ENCODE measurements at regions not wholly inside any gene's neighbourhood (a gene's known extent, or its start where the extent isn't known, plus 50 kb on each side); places are given as distances from the start of the nearest gene placed in this dataset.

DNA sequence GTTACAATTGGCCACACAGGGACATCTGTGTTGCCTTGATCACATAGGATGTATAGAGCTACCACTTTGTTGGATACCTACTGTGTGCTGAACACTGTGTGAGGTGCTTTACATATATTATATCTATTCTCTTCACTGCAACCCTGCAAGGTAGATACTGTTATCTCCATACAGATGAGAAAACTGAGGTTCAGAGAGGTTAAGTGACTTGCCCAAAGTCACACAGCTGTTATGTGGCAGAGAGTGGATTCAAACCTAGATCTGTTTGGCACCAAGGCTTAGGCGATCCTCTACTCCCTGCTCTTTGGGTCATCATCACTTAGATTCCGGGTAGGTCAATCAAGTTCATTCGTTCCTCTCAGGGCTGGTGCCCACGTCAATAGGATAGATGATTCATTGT, 260.5 kb upstream of the IRX3 start:
- H3K27ac ChIP-seq (ENCODE audit: low read length), result no peak overlapping the region
- no peak for DNase-seq (ENCODE audit: low read depth, low spot score)
- WGBS (ENCODE audit: insufficient coverage, insufficient read length), result no CpG with 5 or more reads among the region's 4 CpGs
- no peak overlapping the region for H3K4me3 ChIP-seq (ENCODE audit: low read length)
- no peaks in the 10 kb centered on the region for H3K27me3 ChIP-seq (ENCODE audit: control insufficient read depth, insufficient read depth, low read length)
- no peaks in the 10 kb centered on the region for H3K9me3 ChIP-seq (ENCODE audit: control insufficient read depth, insufficient read depth, low read length)
- H3K36me3 ChIP-seq (ENCODE audit: control insufficient read depth, insufficient read depth, low read length), result no peaks in the 10 kb centered on the region
- no peaks in the 10 kb centered on the region for H3K4me1 ChIP-seq (ENCODE audit: control insufficient read depth, insufficient read depth, low read length)

DNA sequence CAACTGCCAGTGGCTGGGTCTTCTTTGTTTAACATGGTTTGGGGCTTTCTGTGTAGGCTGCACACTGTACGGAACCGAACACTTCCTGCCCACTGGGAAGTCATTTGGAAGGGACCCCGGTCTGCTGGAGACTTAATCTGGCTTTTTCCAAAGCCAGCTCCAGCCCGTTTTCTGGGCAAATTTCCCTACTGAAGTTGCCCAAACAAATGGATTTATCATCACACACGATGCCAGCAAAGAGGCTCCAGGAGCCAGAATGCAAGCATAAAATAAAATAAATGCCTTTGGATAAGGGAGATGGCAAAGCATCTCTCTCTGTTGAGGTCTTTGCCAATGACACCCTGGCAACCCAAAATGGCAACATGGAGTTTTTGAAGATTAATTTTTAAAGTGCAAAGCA, 259.9 kb upstream of the IRX3 start:
- H3K36me3 ChIP-seq (ENCODE audit: control insufficient read depth, insufficient read depth, low read length), result no peaks in the 10 kb centered on the region
- no peak overlapping the region for H3K27ac ChIP-seq (ENCODE audit: low read length)
- no peaks in the 10 kb centered on the region for H3K4me1 ChIP-seq (ENCODE audit: control insufficient read depth, insufficient read depth, low read length)
- H3K27me3 ChIP-seq (ENCODE audit: control insufficient read depth, insufficient read depth, low read length), result no peaks in the 10 kb centered on the region
- no peaks in the 10 kb centered on the region for H3K9me3 ChIP-seq (ENCODE audit: control insufficient read depth, insufficient read depth, low read length)
- no CpG with 5 or more reads among the region's 5 CpGs for WGBS (ENCODE audit: insufficient coverage, insufficient read length)
- H3K4me3 ChIP-seq (ENCODE audit: low read length), result no peak overlapping the region
- no peak for DNase-seq (ENCODE audit: low read depth, low spot score)

DNA sequence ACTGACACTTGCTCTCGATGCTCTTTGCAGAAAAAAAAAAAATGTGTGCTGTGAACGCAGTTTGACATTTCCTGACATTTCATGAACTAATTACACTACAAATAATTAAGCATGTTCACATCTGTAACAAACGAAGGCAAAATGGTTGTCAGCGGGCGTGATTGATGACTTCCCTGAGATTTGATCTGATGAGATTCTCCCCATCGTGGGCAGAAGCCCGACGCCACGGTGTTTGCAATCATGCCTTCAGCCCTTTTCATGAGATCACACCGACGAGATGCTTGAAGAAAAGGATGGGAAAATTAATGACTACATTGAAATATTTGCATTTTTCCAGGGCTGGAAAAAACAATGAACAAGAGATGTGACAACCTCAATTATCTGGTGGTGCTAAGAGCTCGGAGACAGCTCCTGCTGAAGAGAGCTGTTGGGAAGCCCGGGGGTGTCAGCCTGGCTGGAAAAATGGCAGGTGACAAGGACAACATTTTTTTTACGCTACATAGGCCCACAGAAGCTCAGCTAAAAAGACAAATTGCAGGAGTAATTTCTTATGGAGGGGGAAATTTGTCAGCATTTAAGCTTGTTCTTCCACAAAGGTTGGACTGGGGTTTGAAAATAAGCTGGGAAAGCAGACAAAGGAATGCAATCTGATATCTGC, 259.4 kb upstream of the IRX3 start:
- Histone ChIP-seq H3K9me3 (ENCODE audit: control insufficient read depth, insufficient read depth, low read length) (no peaks in the 10 kb centered on the region), H3K4me1 (ENCODE audit: control insufficient read depth, insufficient read depth, low read length) (no peaks in the 10 kb centered on the region), H3K27ac (ENCODE audit: low read length) (no peak overlapping the region), H3K27me3 (ENCODE audit: control insufficient read depth, insufficient read depth, low read length) (no peaks in the 10 kb centered on the region), H3K36me3 (ENCODE audit: control insufficient read depth, insufficient read depth, low read length) (no peaks in the 10 kb centered on the region), H3K4me3 (ENCODE audit: low read length) (no peak overlapping the region)
- DNase-seq (ENCODE audit: low read depth, low spot score), result no peak
- no CpG with 5 or more reads among the region's 14 CpGs for WGBS (ENCODE audit: insufficient coverage, insufficient read length)

DNA sequence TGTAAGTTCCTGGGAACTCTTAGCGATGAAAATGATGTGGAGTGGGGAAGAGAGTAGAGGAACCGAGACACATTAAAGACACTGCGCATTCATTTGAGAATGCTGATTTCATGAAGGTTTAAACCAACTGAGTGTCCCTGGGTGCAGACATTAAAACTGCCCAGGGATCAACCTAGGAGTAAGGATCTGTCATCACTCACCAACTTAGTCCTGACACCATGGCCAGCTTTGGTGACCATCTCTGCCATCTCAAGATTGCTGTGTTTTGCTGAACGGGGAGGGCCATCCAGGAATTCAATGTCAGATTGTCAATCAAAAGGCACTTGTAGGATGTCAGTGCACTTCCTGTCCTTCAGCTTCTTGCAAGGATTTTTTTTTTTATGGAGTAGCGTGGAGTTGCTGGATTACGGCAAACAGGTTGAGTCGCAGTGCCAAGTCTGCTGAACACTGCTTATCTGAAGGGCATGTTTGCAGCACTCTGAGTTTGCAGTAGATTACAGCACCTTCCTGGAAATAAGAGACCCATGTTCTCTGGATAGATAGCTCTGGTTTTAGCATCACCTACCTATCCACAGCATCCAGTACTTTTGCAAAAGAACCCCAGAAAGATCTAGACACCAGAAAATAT, 258.1 kb upstream of the IRX3 start:
- Histone ChIP-seq H3K9me3 (ENCODE audit: control insufficient read depth, insufficient read depth, low read length) (no peaks in the 10 kb centered on the region), H3K27ac (ENCODE audit: low read length) (no peak overlapping the region), H3K27me3 (ENCODE audit: control insufficient read depth, insufficient read depth, low read length) (no peaks in the 10 kb centered on the region), H3K4me3 (ENCODE audit: low read length) (no peak overlapping the region), H3K36me3 (ENCODE audit: control insufficient read depth, insufficient read depth, low read length) (no peaks in the 10 kb centered on the region), H3K4me1 (ENCODE audit: control insufficient read depth, insufficient read depth, low read length) (no peaks in the 10 kb centered on the region)
- DNase-seq (ENCODE audit: low read depth, low spot score), result no peak
- WGBS (ENCODE audit: insufficient coverage, insufficient read length), result no CpG with 5 or more reads among the region's 7 CpGs

DNA sequence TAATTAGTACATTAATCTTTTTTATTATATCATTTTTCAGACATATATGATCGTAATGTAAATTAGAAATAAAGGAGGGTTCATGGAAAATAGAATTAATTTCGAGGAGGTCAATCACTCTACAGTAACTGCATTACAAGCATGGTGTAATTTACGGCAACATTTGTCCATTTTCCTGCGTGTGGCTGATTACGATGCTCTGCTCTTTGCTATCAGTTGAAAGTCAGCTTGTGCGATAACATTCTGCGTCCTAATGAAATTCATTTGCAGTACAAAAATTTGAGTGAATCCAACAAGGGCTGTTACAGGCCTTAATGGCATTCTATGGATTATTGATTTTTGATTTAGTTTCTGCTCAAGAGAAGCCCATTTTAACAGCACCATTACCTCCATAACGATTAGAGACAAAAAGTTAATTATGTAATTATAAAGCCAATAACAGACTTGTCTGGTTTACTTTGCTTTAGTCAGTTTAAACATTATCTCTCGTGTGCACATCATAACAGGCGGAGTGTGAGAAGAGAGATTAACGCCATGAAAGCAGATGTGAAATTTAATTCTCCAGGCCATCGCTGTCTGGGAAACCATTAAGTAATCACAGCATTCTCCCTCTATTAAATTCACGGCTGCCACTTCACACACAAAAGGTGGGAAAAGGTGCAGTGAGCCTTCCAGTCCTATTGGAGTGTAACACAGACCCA, 256.4 kb upstream of the IRX3 start:
- Histone ChIP-seq H3K27ac (ENCODE audit: low read length) (no peak overlapping the region), H3K4me3 (ENCODE audit: low read length) (no peak overlapping the region), H3K36me3 (ENCODE audit: control insufficient read depth, insufficient read depth, low read length) (no peaks in the 10 kb centered on the region), H3K4me1 (ENCODE audit: control insufficient read depth, insufficient read depth, low read length) (no peaks in the 10 kb centered on the region), H3K9me3 (ENCODE audit: control insufficient read depth, insufficient read depth, low read length) (no peaks in the 10 kb centered on the region), H3K27me3 (ENCODE audit: control insufficient read depth, insufficient read depth, low read length) (no peaks in the 10 kb centered on the region)
- 100% methylated on average over 1 of the region's 13 CpGs for WGBS (ENCODE audit: insufficient coverage, insufficient read length)
- DNase-seq (ENCODE audit: low read depth, low spot score), result no peak

DNA sequence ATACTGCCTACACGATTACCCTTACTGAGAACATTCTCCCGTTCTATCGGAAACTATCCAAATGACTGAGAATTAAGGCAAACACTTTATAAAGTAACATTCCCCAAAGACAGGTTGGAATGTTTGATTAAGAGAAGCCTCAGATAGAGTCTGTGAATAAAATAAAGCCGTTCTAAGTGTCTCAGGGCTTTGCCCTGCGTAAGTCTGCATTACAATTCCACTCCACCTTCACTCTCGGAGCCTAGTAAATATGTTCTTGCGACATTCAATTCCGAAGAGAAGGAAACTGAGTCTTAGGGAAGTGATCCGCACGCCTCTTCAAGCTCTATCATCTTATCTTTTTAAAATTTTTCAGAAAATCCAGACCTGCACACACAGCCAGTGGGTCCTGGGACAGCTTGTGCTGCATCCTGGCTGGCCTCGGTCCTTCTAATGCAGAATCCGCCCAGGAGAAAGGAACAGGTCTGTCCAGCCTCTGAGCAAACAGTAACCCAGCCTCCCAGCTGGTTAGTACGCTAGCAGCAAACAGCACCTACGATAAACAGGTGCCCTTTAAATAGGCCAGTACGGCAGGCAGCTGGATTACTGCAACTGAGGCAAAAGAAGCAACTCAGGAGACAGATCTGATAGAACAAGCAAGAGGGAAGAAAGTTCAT, 254.1 kb upstream of the IRX3 start:
- no CpG with 5 or more reads among the region's 15 CpGs for WGBS (ENCODE audit: insufficient coverage, insufficient read length)
- Histone ChIP-seq H3K4me3 (ENCODE audit: low read length) (no peak overlapping the region), H3K4me1 (ENCODE audit: control insufficient read depth, insufficient read depth, low read length) (no peaks in the 10 kb centered on the region), H3K9me3 (ENCODE audit: control insufficient read depth, insufficient read depth, low read length) (no peaks in the 10 kb centered on the region), H3K27me3 (ENCODE audit: control insufficient read depth, insufficient read depth, low read length) (no peaks in the 10 kb centered on the region), H3K27ac (ENCODE audit: low read length) (no peak overlapping the region), H3K36me3 (ENCODE audit: control insufficient read depth, insufficient read depth, low read length) (no peaks in the 10 kb centered on the region)
- DNase-seq (ENCODE audit: low read depth, low spot score), result no peak

DNA sequence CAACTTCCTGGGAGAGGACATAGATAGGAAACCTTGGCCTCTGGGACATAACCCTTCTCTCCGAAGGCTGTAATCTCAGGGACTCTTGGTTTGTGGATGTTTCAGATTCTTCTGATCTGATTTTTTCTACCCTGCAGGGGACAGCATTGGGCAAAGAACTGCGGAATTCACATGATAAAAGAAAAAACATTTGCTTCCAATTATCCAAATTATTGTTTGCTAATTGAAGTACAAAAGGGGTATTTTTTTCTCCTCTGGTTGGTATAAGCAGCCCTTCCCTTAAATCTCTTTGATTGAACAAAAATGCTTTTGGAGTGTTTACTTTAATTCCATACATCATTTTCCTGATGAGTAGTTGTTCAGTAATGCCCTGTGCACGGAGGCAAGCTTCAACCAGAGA, 251.7 kb upstream of the IRX3 start:
- no CpG with 5 or more reads among the region's 3 CpGs for WGBS (ENCODE audit: insufficient coverage, insufficient read length)
- no peaks in the 10 kb centered on the region for H3K36me3 ChIP-seq (ENCODE audit: control insufficient read depth, insufficient read depth, low read length)
- no peak for DNase-seq (ENCODE audit: low read depth, low spot score)
- H3K9me3 ChIP-seq (ENCODE audit: control insufficient read depth, insufficient read depth, low read length), result no peaks in the 10 kb centered on the region
- no peak overlapping the region for H3K27ac ChIP-seq (ENCODE audit: low read length)
- no peaks in the 10 kb centered on the region for H3K27me3 ChIP-seq (ENCODE audit: control insufficient read depth, insufficient read depth, low read length)
- H3K4me3 ChIP-seq (ENCODE audit: low read length), result no peak overlapping the region
- H3K4me1 ChIP-seq (ENCODE audit: control insufficient read depth, insufficient read depth, low read length), result no peaks in the 10 kb centered on the region

DNA sequence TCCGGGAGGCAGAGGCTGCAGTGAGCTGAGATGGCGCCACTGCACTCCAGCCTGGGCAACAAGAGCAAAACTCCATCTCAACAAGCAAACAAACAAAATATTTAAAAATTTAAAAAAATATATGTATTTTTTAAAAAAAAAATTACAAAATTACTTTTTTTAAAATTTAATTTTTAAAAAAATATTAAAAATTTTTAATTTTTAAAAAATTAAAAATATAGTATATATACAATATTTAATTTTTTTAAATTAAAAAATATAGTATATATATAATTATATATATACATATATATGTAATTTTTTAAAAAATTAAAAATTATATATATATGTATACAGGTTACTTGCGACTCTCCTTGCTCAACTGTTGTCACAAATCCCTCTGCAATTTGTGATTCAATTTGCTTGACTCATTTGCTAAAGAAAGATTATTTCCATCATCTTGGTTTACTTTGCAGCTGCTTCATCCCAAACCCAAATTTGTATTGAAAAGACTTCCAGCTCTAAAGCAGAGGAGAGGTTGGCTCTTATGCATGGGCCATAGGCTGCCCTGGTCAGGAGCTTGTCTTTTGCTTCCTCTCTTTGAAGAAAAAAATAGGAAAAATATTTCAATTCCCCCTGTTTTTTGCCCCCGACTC, 247.4 kb upstream of the IRX3 start:
- Histone ChIP-seq H3K9me3 (ENCODE audit: control insufficient read depth, insufficient read depth, low read length) (no peaks in the 10 kb centered on the region), H3K4me1 (ENCODE audit: control insufficient read depth, insufficient read depth, low read length) (no peaks in the 10 kb centered on the region), H3K27me3 (ENCODE audit: control insufficient read depth, insufficient read depth, low read length) (no peaks in the 10 kb centered on the region), H3K27ac (ENCODE audit: low read length) (no peak overlapping the region), H3K4me3 (ENCODE audit: low read length) (no peak overlapping the region), H3K36me3 (ENCODE audit: control insufficient read depth, insufficient read depth, low read length) (no peaks in the 10 kb centered on the region)
- no peak for DNase-seq (ENCODE audit: low read depth, low spot score)
- no CpG with 5 or more reads among the region's 4 CpGs for WGBS (ENCODE audit: insufficient coverage, insufficient read length)

DNA sequence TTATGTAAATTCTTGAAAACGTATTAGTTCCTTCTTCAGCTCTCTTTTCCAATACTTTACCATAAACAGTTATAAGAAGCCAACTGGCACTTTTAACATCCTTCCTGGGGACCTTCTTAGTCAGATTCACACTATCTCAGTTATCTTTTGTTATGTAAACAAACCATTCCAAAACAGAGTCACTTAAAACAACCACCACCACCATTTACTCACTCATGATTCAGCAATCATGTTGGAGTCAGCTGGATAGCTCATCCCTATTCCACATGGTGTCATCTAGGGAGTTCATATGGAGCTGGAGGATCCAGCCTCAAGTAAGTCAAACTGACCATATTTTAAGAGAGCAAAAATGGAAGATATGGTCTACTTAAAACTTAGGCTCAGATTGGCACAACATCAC, 240.3 kb upstream of the IRX3 start:
- no peaks in the 10 kb centered on the region; the same call in 1 of the 2 replicates for H3K9me3 ChIP-seq (ENCODE audit: control insufficient read depth, insufficient read depth, low read length)
- no CpG with 5 or more reads among the region's 1 CpG for WGBS (ENCODE audit: insufficient coverage, insufficient read length)
- H3K27me3 ChIP-seq (ENCODE audit: control insufficient read depth, insufficient read depth, low read length), result no peaks in the 10 kb centered on the region
- no peaks in the 10 kb centered on the region for H3K36me3 ChIP-seq (ENCODE audit: control insufficient read depth, insufficient read depth, low read length)
- H3K27ac ChIP-seq (ENCODE audit: low read length), result no peak overlapping the region
- no peak overlapping the region for H3K4me3 ChIP-seq (ENCODE audit: low read length)
- no peak for DNase-seq (ENCODE audit: low read depth, low spot score)
- no peaks in the 10 kb centered on the region for H3K4me1 ChIP-seq (ENCODE audit: control insufficient read depth, insufficient read depth, low read length)

DNA sequence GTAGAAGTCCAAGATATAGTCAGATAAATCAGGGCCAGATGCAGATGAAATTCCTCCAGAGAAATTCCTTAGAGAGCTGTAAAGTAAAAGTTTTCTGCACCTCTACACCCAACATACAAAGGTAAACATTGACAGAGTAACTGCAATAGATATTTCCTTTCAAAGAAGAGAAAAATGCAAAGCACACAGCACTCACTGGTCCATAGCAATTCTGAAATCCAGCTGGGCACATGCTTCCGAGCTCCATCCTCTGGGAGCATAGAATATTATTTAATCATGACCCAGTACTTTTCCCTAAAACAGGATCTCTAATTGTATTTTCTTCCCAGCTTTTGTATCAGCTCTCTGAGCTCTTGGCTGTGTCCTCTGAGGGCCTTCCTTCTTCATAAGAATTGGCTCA, 239.5 kb upstream of the IRX3 start:
- no CpG with 5 or more reads among the region's 1 CpG for WGBS (ENCODE audit: insufficient coverage, insufficient read length)
- no peaks in the 10 kb centered on the region for H3K36me3 ChIP-seq (ENCODE audit: control insufficient read depth, insufficient read depth, low read length)

More for the DNA sequence above, 239.5 kb upstream of the IRX3 start:
- Histone ChIP-seq H3K27ac (ENCODE audit: low read length) (no peak overlapping the region), H3K27me3 (ENCODE audit: control insufficient read depth, insufficient read depth, low read length) (no peaks in the 10 kb centered on the region), H3K4me1 (ENCODE audit: control insufficient read depth, insufficient read depth, low read length) (no peaks in the 10 kb centered on the region), H3K9me3 (ENCODE audit: control insufficient read depth, insufficient read depth, low read length) (no peaks in the 10 kb centered on the region; the same call in 1 of the 2 replicates), H3K4me3 (ENCODE audit: low read length) (no peak overlapping the region)
- DNase-seq (ENCODE audit: low read depth, low spot score), result no peak

Measured in iPS DF 6.9 (cell line).